ENCODE measurements at regions not wholly inside any gene's neighbourhood (a gene's known extent, or its start where the extent isn't known, plus 50 kb on each side); places are given as distances from the start of the nearest gene placed in this dataset.

DNA sequence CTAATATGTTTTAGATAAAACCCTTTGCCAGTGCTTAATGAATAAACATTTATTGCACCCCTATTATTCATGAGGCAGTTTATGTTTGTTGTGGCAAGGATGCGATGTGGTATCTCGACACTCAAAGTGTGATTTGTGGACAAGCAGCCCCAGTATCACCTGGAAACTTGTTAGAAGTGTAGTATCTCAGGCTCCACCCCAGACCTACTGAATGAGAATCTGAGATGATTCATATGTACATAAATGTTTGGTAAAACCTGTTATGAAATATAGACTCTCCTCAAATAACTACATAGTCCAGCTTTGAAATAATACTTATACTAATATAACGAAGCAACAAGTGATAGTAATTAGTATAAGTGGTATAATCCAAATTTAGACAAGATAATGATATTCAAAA, 914.8 kb downstream of the TUSC7 start:
- DNase-seq, result no peak
- in situ Hi-C loops (cut with MboI; ENCODE audit: low pct_unique_long_range_greater_than_20kb, low sequenced_read_pairs), result no loop called here

- DNase-seq, result no peak
- in situ Hi-C loops (cut with MboI; ENCODE audit: low pct_unique_long_range_greater_than_20kb, low sequenced_read_pairs), result no loop called here
Observed at GRCh38 chr3:117625174-117625573, 915.6 kb downstream of the TUSC7 start.

DNA sequence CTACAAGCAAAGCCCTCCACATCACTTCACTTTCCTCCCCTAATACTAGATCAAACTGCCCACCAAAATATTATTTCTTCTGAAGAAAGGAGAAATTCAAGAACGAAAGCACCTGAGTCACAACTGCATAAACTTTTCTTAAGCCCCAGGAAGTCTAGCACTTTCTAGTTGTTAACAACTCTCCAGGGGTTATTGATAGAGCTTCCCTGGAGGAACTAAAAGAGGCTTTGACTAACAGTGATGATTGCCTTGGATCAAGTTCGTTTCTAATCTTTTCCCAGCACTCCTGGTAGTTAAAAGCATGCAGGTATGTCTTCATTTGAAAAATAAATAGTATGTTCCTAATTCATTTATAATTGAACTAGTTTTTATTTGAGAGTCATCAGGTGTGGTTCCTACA, 917.0 kb downstream of the TUSC7 start:
- in situ Hi-C loops (cut with MboI; ENCODE audit: low pct_unique_long_range_greater_than_20kb, low sequenced_read_pairs), result no loop called here
- no peak for DNase-seq

- no peak for DNase-seq
Observed at GRCh38 chr3:117628823-117629291, 919.3 kb downstream of the TUSC7 start.

GRCh38 chr3:117629505-117629904, 919.9 kb downstream of the TUSC7 start:
- no peak for DNase-seq
- in situ Hi-C loops (cut with MboI; ENCODE audit: low pct_unique_long_range_greater_than_20kb, low sequenced_read_pairs), result no loop called here

More at GRCh38 chr3:117628823-117629291, 919.3 kb downstream of the TUSC7 start:
- in situ Hi-C loops (cut with MboI; ENCODE audit: low pct_unique_long_range_greater_than_20kb, low sequenced_read_pairs), result no loop called here

DNA sequence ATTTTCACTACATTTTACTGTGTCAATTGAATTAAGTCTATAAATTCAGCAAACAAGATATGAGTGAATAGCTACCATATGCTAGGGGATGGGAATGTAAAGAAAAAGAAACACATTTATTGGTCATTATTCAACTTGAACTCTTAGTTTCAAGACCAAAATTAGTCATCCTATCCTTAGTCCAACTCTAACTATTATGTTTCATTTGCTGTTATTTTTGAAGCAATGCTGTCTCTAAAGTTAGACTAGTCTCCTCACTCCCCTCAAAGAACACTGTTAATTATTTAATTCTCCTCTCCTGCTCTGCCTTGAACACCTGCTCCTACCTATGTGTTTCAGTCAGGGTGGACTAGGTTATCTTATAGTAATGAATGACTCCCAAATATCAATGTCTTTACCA, 920.9 kb downstream of the TUSC7 start:
- in situ Hi-C loops (cut with MboI; ENCODE audit: low pct_unique_long_range_greater_than_20kb, low sequenced_read_pairs), result no loop called here

GRCh38 chr3:117630885-117631284, 921.3 kb downstream of the TUSC7 start:
- no peak for DNase-seq
- in situ Hi-C loops (cut with MboI; ENCODE audit: low pct_unique_long_range_greater_than_20kb, low sequenced_read_pairs), result no loop called here

More for the DNA sequence above, 920.9 kb downstream of the TUSC7 start:
- no peak for DNase-seq

- DNase-seq, result no peak
- in situ Hi-C loops (cut with MboI; ENCODE audit: low pct_unique_long_range_greater_than_20kb, low sequenced_read_pairs), result no loop called here
Observed at GRCh38 chr3:117631781-117632180, 922.2 kb downstream of the TUSC7 start.

GRCh38 chr3:117632191-117632590, 922.6 kb downstream of the TUSC7 start:
- no peak for DNase-seq
- in situ Hi-C loops (cut with MboI; ENCODE audit: low pct_unique_long_range_greater_than_20kb, low sequenced_read_pairs), result no loop called here

DNA sequence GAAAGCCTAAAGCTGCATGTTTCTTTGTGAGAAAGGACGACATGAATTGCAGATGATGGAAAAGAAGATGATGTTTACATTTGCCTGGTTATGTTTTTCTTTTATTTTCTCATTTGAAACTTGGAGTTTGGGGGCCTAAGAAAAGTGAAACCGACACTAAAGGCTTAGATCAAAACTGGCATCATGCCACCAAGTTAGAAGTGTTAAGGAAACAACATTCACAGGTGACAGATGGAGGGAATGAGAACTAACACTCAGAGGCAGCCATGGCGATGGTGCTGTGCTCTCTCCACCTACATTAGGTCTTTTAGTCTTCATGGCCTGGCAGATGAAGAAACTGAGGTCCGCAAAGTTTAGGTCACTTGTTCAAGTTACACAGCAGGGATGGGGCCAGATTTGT, 923.6 kb downstream of the TUSC7 start:
- DNase-seq, result no peak
- in situ Hi-C loops (cut with MboI; ENCODE audit: low pct_unique_long_range_greater_than_20kb, low sequenced_read_pairs), result no loop called here

GRCh38 chr3:117637666-117638065, 928.1 kb downstream of the TUSC7 start:
- no peak for DNase-seq
- in situ Hi-C loops (cut with MboI; ENCODE audit: low pct_unique_long_range_greater_than_20kb, low sequenced_read_pairs), result no loop called here

DNA sequence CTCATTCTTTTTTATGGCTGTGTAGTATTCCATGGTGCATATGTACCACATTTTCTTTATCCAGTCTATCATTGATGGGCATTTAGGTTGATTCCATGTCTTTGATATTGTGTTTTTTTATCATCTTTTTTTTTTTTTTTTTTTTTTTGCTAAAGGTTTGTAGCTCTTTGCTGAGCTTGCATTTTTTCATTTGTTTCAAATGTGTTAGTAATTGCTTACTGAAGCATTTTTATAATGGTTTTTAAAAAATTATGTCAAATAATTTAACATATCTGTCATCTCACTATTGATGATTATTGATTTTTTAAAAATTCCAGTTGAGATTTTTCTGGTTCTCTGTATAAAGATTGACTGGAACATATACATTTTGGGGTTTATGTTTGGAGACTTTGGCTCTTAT, 934.6 kb downstream of the TUSC7 start:
- no peak for DNase-seq
- in situ Hi-C loops (cut with MboI; ENCODE audit: low pct_unique_long_range_greater_than_20kb, low sequenced_read_pairs), result no loop called here

DNA sequence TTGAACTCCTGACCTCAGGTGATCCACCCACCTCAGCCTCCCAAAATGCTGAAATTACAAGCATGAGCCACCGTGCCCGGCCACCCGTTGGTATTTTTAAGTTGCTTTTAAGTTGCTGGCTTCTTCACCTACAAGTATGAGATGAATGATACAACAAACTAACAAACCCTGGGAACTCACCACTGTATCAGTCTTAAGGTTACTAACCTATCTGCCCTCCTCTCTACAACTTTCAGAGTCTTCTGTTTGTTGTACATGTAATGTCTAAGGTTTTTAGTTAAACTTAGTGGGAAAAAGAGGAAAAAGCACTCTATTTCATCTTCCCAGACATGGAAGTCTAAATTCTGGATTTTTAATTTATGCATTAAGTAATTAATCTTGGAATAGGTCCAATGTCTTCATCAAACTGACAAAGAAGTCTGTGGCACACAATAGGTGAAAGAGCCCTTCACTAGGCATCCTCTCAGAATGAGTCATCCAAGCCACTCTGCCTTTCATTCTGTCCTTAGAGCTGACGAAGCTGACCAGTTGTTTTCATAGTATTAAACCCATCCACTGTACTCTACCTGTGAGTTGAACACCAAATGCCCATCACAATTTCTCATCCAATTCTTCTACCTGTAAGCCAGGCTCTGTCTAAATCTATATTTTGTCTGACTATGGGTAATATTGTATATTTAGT, 936.1 kb downstream of the TUSC7 start:
- no peak for DNase-seq
- in situ Hi-C loops (cut with MboI; ENCODE audit: low pct_unique_long_range_greater_than_20kb, low sequenced_read_pairs), result no loop called here

DNA sequence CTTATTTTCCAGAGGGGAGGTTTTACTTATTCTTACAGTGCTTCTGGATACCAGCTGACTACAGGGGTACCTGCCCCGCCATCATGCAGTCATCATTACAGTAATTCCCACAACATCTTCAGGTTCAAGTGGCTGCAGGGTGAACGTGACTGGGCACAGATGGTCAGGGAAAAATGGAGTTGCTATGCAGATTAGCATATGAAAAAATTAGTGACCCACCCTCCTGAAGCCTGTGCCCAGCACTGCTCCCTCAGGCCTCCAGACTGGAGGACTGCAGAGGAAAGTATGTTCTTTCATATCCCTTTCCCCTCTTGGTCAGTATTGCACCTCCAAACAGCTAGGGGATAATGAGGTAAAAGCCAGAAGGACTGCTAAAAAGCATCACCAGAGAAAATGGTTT, 937.9 kb downstream of the TUSC7 start:
- in situ Hi-C loops (cut with MboI; ENCODE audit: low pct_unique_long_range_greater_than_20kb, low sequenced_read_pairs), result no loop called here
- DNase-seq, result no peak

- DNase-seq, result no peak
- in situ Hi-C loops (cut with MboI; ENCODE audit: low pct_unique_long_range_greater_than_20kb, low sequenced_read_pairs), result no loop called here
Observed at GRCh38 chr3:117651246-117651645, 941.7 kb downstream of the TUSC7 start.

- DNase-seq, result no peak
- in situ Hi-C loops (cut with MboI; ENCODE audit: low pct_unique_long_range_greater_than_20kb, low sequenced_read_pairs), result no loop called here
Observed at GRCh38 chr3:117656391-117656790, 946.8 kb downstream of the TUSC7 start.

DNA sequence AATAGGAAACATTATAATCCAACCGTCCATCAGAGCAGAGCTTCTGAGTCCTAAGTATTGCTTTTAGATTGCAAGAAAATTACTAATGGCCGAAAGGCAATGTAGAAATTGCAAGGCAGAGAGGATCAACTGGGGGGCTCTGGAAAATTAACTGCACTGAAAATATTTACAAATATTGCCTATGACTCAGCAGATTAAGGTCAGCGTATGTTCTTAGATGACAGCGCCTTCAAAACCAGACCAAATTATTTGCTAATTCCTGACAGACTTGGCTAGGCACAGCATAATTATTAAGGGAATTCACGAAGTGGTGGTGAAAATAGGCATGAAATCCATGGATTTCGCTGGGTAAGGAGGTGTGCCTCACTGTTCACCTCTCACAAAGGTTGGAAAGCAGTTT, 947.7 kb downstream of the TUSC7 start:
- in situ Hi-C loops (cut with MboI; ENCODE audit: low pct_unique_long_range_greater_than_20kb, low sequenced_read_pairs), result no loop called here
- DNase-seq, result no peak

- in situ Hi-C loops (cut with MboI; ENCODE audit: low pct_unique_long_range_greater_than_20kb, low sequenced_read_pairs), result no loop called here
- DNase-seq, result no peak
Observed at GRCh38 chr3:117660941-117661817, 951.6 kb downstream of the TUSC7 start.

- DNase-seq, result no peak
- in situ Hi-C loops (cut with MboI; ENCODE audit: low pct_unique_long_range_greater_than_20kb, low sequenced_read_pairs), result no loop called here
Observed at GRCh38 chr3:117661818-117662095, 952.2 kb downstream of the TUSC7 start.

DNA sequence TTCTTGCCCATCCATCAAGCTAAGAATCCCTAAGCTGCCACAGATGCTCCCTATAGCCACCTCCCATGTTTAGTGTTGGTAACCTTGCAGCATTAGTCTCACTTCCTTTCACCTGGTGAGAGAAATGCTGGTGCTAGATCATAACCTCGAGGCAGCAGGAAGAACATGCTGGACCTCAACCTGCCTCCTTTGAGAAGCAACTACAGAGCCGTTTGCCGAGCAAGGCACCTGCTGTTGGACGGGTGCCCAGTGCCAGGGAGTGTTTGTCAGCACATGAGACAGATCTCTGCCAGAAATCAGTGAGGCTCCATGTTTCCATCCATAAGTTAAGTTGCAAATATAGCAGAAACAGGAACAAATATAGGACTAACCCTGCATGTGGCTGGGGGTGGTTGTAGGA, 955.7 kb downstream of the TUSC7 start:
- DNase-seq, result no peak
- in situ Hi-C loops (cut with MboI; ENCODE audit: low pct_unique_long_range_greater_than_20kb, low sequenced_read_pairs), result no loop called here

DNA sequence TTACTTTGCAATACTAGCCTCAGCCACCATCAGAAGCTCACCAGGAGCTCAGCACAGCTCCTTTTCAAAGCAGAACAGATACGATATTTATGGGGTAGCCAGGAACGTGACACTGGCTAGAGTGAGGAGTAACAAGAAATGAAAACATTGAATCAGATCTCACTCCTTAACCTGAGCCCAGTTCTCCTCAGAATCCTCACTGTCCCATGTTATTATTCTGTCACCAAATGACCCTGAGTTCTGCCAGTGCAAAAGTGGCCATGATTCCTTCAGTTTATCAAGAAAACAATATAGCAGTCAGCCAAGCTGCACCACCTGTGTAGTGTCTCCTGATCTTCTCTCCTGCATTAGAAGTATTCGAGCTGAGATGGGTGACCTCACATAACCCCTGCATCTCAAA, 956.7 kb downstream of the TUSC7 start:
- no peak for DNase-seq
- in situ Hi-C loops (cut with MboI; ENCODE audit: low pct_unique_long_range_greater_than_20kb, low sequenced_read_pairs), result no loop called here

Data from KBM-7 (cell line).